Neural progenitor cell (in vitro differentiated cells): ENCODE measurements at regions not wholly inside any gene's neighbourhood (a gene's known extent, or its start where the extent isn't known, plus 50 kb on each side); places are given as distances from the start of the nearest gene placed in this dataset.

Experiments
- CTCF ChIP-seq: fragments of 200-600 bp; sonication (generic); IDR thresholded peaks from 2 replicates; pipeline ENCODE4 v1.5.1; 2017; ENCODE audit warnings: antibody characterized with exemption, mild to moderate bottlenecking
- EZH2 ChIP-seq: fragments of 200-600 bp; sonication (generic); IDR thresholded peaks from 2 replicates; pipeline ENCODE4 v1.6.1; 2017; ENCODE audit warnings: antibody characterized with exemption, mild to moderate bottlenecking, moderate library complexity
- EZH2phosphoT487 ChIP-seq: fragments of 200-600 bp; sonication (generic); IDR thresholded peaks from 2 replicates; pipeline ENCODE4 v1.6.1; 2017; ENCODE audit warnings: antibody characterized with exemption

DNA sequence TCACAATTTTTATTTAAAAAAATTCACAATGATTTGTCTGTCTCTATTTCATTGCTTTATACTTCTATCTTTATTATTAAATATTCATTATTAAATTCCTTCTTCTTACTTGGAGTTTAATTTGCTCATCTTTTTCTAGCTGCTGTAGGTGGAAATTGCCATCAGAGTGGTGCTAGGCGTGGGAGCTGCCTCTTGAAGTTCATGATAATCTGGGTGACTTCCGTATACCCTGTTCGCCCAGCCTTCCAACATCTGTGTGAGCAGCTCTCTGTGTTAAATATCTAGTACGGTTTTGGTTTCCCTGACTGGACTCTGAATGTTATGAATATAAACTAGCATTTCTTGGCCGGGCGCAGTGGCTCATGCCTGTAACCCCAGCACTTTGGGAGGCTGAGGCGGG, 84.0 kb upstream of the RPH3AL start:
- TF ChIP-seq EZH2 (no peak), CTCF (no peak), EZH2phosphoT487 (no peak)
